Vagina (tissue), 2 donors: ENCODE measurements at regions not wholly inside any gene's neighbourhood (a gene's known extent, or its start where the extent isn't known, plus 50 kb on each side); places are given as distances from the start of the nearest gene placed in this dataset.

Source experiments
- DNase-seq, 2 donors: peaks; one replicate each; pipeline ENCODE4 v3.0.0-alpha.2; 2017; ENCODE audit errors: extremely low spot score in 2 of 2
- H3K27ac ChIP-seq: fragments of 200-600 bp; sonication (generic); one replicate; pipeline ENCODE4 v1.5.1; 2019
- H3K27me3 ChIP-seq: fragments of 200-600 bp; sonication (generic); one replicate; pipeline ENCODE4 v1.5.1; 2019
- H3K36me3 ChIP-seq, 2 donors: fragments of 200-600 bp; sonication (generic); one replicate each; pipeline ENCODE4 v1.5.1; 2017 to 2019
- H3K4me1 ChIP-seq: fragments of 200-600 bp; sonication (generic); one replicate; pipeline ENCODE4 v1.5.1; 2019
- H3K4me3 ChIP-seq, 2 donors: fragments of 200-600 bp; sonication (generic); 1 replicate in 1 of 2; 2 replicates in 1 of 2; pipeline ENCODE4 v1.5.1; 2016 to 2019
- H3K9me3 ChIP-seq: fragments of 200-600 bp; sonication (generic); one replicate; pipeline ENCODE4 v1.5.1; 2019
- CTCF ChIP-seq, 3 experiments: fragments of 450-650 bp in 2 of 3; fragments of 200-600 bp in 1 of 3; sonication (generic) in 1 of 3; IDR thresholded peaks; one replicate each; pipeline ENCODE4 v1.5.1; 2017 to 2019; ENCODE audit warnings: antibody characterized with exemption in 3 of 3, mild to moderate bottlenecking in 2 of 3, moderate library complexity in 2 of 3
- POLR2A ChIP-seq, 2 donors: fragments of 450-650 bp; IDR thresholded peaks; one replicate each; pipeline ENCODE4 v1.6.1; 2017; ENCODE audit warnings: antibody characterized with exemption in 2 of 2, mild to moderate bottlenecking in 2 of 2, moderate library complexity in 2 of 2
- POLR2AphosphoS5 ChIP-seq, 2 donors: sonication (generic); formaldehyde crosslinking; IDR thresholded peaks; one replicate each; pipeline ENCODE4 v1.9.0; 2017; ENCODE audit warnings: antibody characterized with exemption in 2 of 2, mild to moderate bottlenecking in 2 of 2, low read depth in 1 of 2; ENCODE audit not compliant: insufficient read depth in 1 of 2
- intact Hi-C: fragments of 100-400 bp; cut with DNase I; formaldehyde crosslinking; loops from one replicate; pipeline ENCODE4 v1.15.1; 2023

DNA sequence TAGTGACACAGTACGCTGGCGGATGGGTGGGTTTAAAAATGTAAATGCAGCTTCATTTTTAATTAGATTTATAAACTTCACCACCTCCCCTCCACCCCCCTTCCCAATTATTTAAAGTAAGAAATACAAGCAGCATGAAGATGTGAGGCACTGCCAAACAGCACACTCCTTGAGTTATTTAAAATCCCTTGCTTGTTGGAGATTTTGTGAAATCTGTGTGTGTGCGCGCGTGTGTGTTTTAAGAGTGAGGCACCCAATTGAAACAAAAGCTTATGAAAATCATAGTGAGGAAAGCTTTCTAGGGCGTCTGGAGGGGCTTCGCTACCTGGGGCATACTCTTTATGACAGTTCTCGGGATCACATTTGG is 219.6 kb upstream of the IRX3 start:
- no peaks in the 10 kb centered on the region for H3K36me3 ChIP-seq
- H3K27ac ChIP-seq: no peak overlapping the region
- DNase-seq: no peak
- H3K4me3 ChIP-seq: no peak overlapping the region
- intact Hi-C loops: no loop called here
- H3K9me3 ChIP-seq: no peaks in the 10 kb centered on the region
- TF ChIP-seq CTCF (IDR thresholded peaks at IDR 0.05) (no peak), POLR2A (IDR thresholded peaks at IDR 0.05) (no peak), POLR2AphosphoS5 (IDR thresholded peaks at IDR 0.05; ENCODE audit: insufficient read depth in 1 of 2, low read depth in 1 of 2) (no peak)
- no peaks in the 10 kb centered on the region for H3K27me3 ChIP-seq
- peaks cover 7% of the 10 kb centered on the region for H3K4me1 ChIP-seq

DNA sequence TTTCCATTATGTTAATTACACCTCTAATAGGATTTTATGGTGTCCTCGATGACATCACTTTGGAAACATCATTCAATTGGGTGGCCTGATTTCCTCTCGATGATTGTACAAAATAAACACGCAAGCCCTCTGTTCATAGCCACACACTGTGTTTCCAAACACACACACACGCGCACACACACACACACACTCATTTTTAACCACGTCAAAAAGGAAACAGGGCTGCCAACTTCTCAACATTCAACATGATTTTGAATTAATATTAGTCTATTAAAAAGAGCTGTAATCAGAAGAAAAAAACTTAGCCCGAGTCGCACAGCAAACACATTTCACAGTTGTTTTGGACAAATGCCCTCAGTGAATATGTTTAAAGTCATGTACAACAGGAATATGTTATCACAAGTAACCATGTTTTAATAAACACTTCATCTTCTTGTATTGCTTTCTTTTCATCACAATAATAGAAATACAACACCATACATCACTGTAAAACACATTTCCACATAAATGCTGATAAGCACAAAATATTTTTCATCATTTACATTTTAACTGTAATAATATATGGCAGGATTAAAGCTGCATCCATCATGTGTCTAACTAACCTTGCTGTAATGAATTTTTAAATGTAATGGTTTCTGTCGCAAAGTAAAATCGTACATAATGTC is 219.1 kb upstream of the IRX3 start:
- no peak for DNase-seq
- H3K27me3 ChIP-seq: no peaks in the 10 kb centered on the region
- intact Hi-C loops: no loop called here

DNA sequence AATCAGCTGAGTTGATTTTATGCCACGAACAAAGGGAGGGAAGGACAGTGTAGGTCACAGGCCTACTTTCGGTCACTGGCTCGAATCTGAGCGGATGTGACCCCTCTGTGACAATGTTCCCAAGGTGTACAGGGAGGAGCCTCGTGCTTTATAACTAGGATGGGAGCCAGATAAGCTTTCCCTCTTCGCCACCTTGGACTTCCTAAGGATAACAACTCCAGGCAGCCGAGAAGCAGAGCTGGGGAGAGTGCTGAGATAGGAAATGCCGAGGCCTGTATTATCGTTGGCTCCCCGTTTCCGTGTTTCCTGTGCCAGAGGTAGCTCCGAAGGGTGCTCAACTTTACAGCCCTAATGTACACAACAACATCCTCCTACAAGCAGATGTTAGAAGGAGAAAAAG is 217.8 kb upstream of the IRX3 start:
- intact Hi-C loops: no loop called here
- DNase-seq: no peak
- Histone ChIP-seq H3K4me1 (peaks cover 7% of the 10 kb centered on the region), H3K27ac (peak overlapping the region; percentile 44), H3K9me3 (no peaks in the 10 kb centered on the region), H3K4me3 (no peak overlapping the region), H3K27me3 (no peaks in the 10 kb centered on the region), H3K36me3 (no peaks in the 10 kb centered on the region)
- TF ChIP-seq POLR2AphosphoS5 (IDR thresholded peaks at IDR 0.05; ENCODE audit: insufficient read depth in 1 of 2, low read depth in 1 of 2) (peak in 1 of 2 donors; percentile 45), CTCF (IDR thresholded peaks at IDR 0.05) (no peak)

More for the DNA sequence above, 219.1 kb upstream of the IRX3 start:
- Histone ChIP-seq H3K4me1 (peaks cover 7% of the 10 kb centered on the region), H3K9me3 (no peaks in the 10 kb centered on the region), H3K36me3 (no peaks in the 10 kb centered on the region), H3K27ac (no peak overlapping the region), H3K4me3 (no peak overlapping the region)
- TF ChIP-seq POLR2A (IDR thresholded peaks at IDR 0.05): no peak
- TF ChIP-seq POLR2AphosphoS5 (IDR thresholded peaks at IDR 0.05; ENCODE audit: insufficient read depth in 1 of 2, low read depth in 1 of 2): no peak
- no peak for TF ChIP-seq CTCF (IDR thresholded peaks at IDR 0.05)

DNA sequence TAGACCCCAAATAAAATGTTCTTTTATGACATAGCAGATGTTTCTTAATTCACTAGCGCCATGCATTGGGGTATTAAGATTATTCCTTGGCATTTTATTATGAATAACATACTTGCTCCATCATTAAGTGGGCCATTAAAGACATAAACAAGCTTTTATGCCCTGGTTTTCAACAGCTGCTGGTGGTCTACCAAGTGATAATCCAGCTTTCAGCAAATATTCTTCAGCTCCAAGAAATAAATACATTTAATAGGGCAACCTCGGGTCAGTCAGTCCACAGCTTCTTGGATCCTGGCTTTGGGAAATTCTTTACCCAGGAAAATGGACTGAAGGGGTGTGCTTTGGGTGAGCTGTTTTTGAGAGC is 217.3 kb upstream of the IRX3 start:
- TF ChIP-seq POLR2AphosphoS5 (IDR thresholded peaks at IDR 0.05; ENCODE audit: insufficient read depth in 1 of 2, low read depth in 1 of 2) (no peak), CTCF (IDR thresholded peaks at IDR 0.05) (no peak), POLR2A (IDR thresholded peaks at IDR 0.05) (no peak)
- intact Hi-C loops: no loop called here
- no peak for DNase-seq
- no peak overlapping the region for H3K4me3 ChIP-seq
- H3K9me3 ChIP-seq: no peaks in the 10 kb centered on the region
- no peaks in the 10 kb centered on the region for H3K27me3 ChIP-seq
- H3K4me1 ChIP-seq: peaks cover 7% of the 10 kb centered on the region
- H3K36me3 ChIP-seq: no peaks in the 10 kb centered on the region
- peak overlapping the region; percentile 44 for H3K27ac ChIP-seq

DNA sequence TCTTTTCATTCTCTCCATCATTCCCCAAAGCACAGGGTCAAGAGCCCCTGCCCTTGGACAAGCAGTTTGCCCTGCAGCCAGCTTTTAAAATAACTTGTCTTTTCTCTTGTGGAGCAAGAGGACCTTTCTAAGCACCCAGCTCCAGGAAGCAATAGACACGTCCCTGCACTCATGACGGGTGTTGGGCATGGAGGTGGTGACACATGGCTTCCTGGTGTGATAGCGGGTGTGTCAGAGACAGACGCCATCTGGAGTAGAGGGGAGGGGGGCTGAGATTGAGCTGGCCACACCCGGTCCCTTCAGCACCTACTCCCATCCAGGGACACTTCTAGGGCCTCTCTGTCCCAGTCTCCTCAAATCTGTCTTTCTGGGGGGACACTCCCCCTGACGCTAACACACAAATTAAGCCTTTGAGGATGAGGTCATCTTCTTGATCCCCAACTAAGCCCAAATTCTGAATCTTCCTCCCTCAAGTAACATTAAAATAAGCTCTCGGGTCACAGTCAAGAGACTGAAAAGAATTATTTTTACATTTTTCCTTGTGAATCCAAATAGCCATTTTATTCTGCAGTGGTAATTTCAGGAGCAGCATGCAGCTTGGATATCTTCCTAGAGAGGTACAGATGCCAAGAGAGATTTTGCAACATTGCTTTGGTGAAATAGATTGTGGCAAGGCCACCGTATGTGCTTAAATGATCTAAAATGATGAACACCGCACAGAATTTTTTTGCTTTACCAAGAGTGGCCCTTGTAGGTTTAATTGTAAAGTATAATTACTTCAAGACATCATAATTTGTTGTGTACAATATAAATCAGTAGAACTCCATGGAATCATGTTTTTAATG is 216.6 kb upstream of the IRX3 start:
- no peak overlapping the region for H3K4me3 ChIP-seq
- TF ChIP-seq CTCF (IDR thresholded peaks at IDR 0.05): no peak

More for the DNA sequence above, 216.6 kb upstream of the IRX3 start:
- Histone ChIP-seq H3K4me1 (peaks cover 7% of the 10 kb centered on the region), H3K36me3 (no peaks in the 10 kb centered on the region), H3K9me3 (no peaks in the 10 kb centered on the region), H3K27ac (peak overlapping the region; percentile 44), H3K27me3 (no peaks in the 10 kb centered on the region)
- intact Hi-C loops: no loop called here
- DNase-seq: no peak
